KMS-11 (cell line): ENCODE measurements at regions not wholly inside any gene's neighbourhood (a gene's known extent, or its start where the extent isn't known, plus 50 kb on each side); places are given as distances from the start of the nearest gene placed in this dataset.

Experiments
- H2AFZ ChIP-seq: fragments of 200-600 bp; sonication (generic); 2 replicates; pipeline ENCODE4 v1.6.1; 2016; ENCODE audit warnings: antibody characterized with exemption, mixed run types, low read depth
- H3K27ac ChIP-seq: fragments of 200-600 bp; sonication (generic); 2 replicates; pipeline ENCODE4 v1.6.1; 2016; ENCODE audit warnings: mild to moderate bottlenecking, mixed run types
- H3K27me3 ChIP-seq: fragments of 200-600 bp; sonication (generic); 2 replicates; pipeline ENCODE4 v1.6.1; 2017; ENCODE audit warnings: mild to moderate bottlenecking, low read depth, mixed run types, moderate library complexity; ENCODE audit not compliant: insufficient read depth
- H3K36me3 ChIP-seq: fragments of 200-600 bp; sonication (generic); 2 replicates; pipeline ENCODE4 v1.6.1; 2017; ENCODE audit warnings: mild to moderate bottlenecking, mixed run types; ENCODE audit not compliant: insufficient read depth
- H3K4me1 ChIP-seq: fragments of 200-600 bp; sonication (generic); 2 replicates; pipeline ENCODE4 v1.6.1; 2016; ENCODE audit warnings: mild to moderate bottlenecking, low read depth, mixed run types; ENCODE audit not compliant: poor library complexity, severe bottlenecking
- H3K4me2 ChIP-seq: fragments of 200-600 bp; sonication (generic); 2 replicates; pipeline ENCODE4 v1.7.0; 2016; ENCODE audit warnings: mild to moderate bottlenecking, mixed run types
- H3K4me3 ChIP-seq: fragments of 200-600 bp; sonication (generic); IDR thresholded peaks from 2 replicates; pipeline ENCODE4 v1.6.1; 2017; ENCODE audit warnings: low read depth, low read length, mixed read lengths; ENCODE audit not compliant: insufficient read depth
- H3K79me2 ChIP-seq: fragments of 200-600 bp; sonication (generic); 2 replicates; pipeline ENCODE4 v1.6.1; 2016; ENCODE audit warnings: low read depth, mixed run types; ENCODE audit not compliant: insufficient read depth
- H3K9ac ChIP-seq: fragments of 200-600 bp; sonication (generic); 2 replicates; pipeline ENCODE4 v1.6.1; 2016; ENCODE audit warnings: mild to moderate bottlenecking, mixed run types
- H4K20me1 ChIP-seq: fragments of 200-600 bp; sonication (generic); 2 replicates; pipeline ENCODE4 v1.6.1; 2016; ENCODE audit warnings: mild to moderate bottlenecking, mixed run types; ENCODE audit not compliant: insufficient read depth
- CTCF ChIP-seq: fragments of 200-600 bp; sonication (generic); conservative IDR thresholded peaks from 2 replicates; pipeline ENCODE4 v1.6.1; 2017; ENCODE audit warnings: low read depth, mild to moderate bottlenecking, antibody characterized with exemption, low read length, moderate library complexity, mixed read lengths

- Histone ChIP-seq H3K27ac (no peak overlapping the region), H2AFZ (no peak overlapping the region), H3K27me3 (no peaks in the 10 kb centered on the region), H3K4me3 (no peak overlapping the region), H4K20me1 (no peaks in the 10 kb centered on the region), H3K4me1 (no peaks in the 10 kb centered on the region), H3K9ac (no peak overlapping the region), H3K4me2 (no peak overlapping the region), H3K79me2 (no peaks in the 10 kb centered on the region), H3K36me3 (no peaks in the 10 kb centered on the region)
- TF ChIP-seq CTCF: no peak
These were observed 157.6 kb downstream of the SLC35B3 start for GRCh38 chr6:8277769-8278168.

- no peak overlapping the region for H2AFZ ChIP-seq
- no peaks in the 10 kb centered on the region for H3K36me3 ChIP-seq
- no peaks in the 10 kb centered on the region for H3K27me3 ChIP-seq
- H3K79me2 ChIP-seq: no peaks in the 10 kb centered on the region
- TF ChIP-seq CTCF: no peak
- no peak overlapping the region for H3K9ac ChIP-seq
- H3K4me3 ChIP-seq: no peak overlapping the region
- H3K4me1 ChIP-seq: no peaks in the 10 kb centered on the region
- no peaks in the 10 kb centered on the region for H4K20me1 ChIP-seq
- H3K27ac ChIP-seq: no peak overlapping the region
- no peak overlapping the region for H3K4me2 ChIP-seq
These were observed 159.2 kb downstream of the SLC35B3 start for GRCh38 chr6:8276148-8276547.

DNA sequence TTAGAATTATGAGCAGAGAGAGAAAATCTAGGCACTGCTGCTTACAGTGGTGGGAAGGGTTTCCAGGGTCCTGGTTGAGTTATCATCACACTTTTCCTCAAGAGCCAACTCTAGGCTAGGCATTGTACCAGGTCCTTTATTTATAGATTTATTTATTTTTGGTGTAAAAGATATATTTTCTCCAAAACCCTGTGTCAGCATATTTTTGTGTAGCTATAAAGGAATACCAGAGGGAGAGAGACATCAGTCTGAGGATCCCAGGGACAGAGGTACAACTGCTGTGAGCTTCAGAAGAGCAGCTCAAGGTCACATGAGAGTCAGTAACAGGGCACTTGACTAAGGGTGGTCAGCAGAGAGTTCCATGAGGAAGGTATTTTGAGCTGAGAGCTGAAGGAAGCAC, 159.7 kb downstream of the SLC35B3 start:
- Histone ChIP-seq H2AFZ (no peak overlapping the region), H4K20me1 (no peaks in the 10 kb centered on the region), H3K36me3 (no peaks in the 10 kb centered on the region), H3K4me2 (no peak overlapping the region), H3K4me1 (no peaks in the 10 kb centered on the region), H3K9ac (no peak overlapping the region), H3K27ac (no peak overlapping the region), H3K27me3 (no peaks in the 10 kb centered on the region), H3K79me2 (no peaks in the 10 kb centered on the region), H3K4me3 (no peak overlapping the region)
- TF ChIP-seq CTCF: no peak

DNA sequence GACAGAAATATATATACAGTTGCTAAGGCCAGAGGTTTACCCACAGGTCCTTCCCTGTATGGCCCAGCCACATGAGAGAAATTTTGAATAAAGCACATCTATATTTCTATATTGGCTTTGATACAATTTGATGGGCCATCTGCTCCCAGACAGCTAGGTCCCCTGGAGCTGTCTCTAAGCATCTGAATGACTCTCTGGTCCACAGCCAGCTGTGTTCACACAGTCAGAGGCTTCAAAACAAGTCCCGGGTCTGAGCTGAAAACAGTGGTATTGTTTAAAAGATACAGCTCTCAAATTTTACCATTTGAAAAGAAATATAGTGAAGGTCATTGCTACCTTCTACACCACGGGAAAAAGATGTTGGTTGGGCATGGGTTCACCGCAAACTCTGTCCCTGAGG, 161.1 kb downstream of the SLC35B3 start:
- no peaks in the 10 kb centered on the region for H3K79me2 ChIP-seq
- H3K9ac ChIP-seq: no peak overlapping the region
- H3K4me3 ChIP-seq: no peak overlapping the region
- H3K36me3 ChIP-seq: no peaks in the 10 kb centered on the region
- no peak for TF ChIP-seq CTCF
- no peak overlapping the region for H3K27ac ChIP-seq
- H3K4me1 ChIP-seq: no peaks in the 10 kb centered on the region
- no peak overlapping the region for H3K4me2 ChIP-seq
- no peaks in the 10 kb centered on the region for H4K20me1 ChIP-seq
- no peak overlapping the region for H2AFZ ChIP-seq
- H3K27me3 ChIP-seq: no peaks in the 10 kb centered on the region
